ENCODE measurements at regions not wholly inside any gene's neighbourhood (a gene's known extent, or its start where the extent isn't known, plus 50 kb on each side); places are given as distances from the start of the nearest gene placed in this dataset.

DNA sequence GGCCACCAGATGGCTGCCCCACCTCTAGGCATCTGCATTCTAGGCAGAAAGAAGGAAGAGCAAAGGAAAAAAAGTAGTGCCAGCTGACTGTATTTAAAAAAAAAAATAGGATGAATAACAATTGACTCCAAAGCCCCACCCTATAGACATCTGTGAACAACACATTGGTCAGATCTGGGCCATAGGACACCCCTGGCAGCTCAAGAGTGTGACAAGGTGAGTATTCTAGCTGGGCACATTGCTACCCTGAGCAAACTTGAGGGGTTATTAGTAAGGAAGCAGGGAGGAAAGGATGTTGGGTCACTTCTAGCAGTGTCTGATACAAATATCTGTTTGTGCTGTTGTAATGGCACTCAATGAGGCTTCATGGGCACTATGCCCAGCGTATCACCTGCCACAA lies 58.6 kb upstream of the NPAS2 start:
- TF ChIP-seq, protein P1, sequence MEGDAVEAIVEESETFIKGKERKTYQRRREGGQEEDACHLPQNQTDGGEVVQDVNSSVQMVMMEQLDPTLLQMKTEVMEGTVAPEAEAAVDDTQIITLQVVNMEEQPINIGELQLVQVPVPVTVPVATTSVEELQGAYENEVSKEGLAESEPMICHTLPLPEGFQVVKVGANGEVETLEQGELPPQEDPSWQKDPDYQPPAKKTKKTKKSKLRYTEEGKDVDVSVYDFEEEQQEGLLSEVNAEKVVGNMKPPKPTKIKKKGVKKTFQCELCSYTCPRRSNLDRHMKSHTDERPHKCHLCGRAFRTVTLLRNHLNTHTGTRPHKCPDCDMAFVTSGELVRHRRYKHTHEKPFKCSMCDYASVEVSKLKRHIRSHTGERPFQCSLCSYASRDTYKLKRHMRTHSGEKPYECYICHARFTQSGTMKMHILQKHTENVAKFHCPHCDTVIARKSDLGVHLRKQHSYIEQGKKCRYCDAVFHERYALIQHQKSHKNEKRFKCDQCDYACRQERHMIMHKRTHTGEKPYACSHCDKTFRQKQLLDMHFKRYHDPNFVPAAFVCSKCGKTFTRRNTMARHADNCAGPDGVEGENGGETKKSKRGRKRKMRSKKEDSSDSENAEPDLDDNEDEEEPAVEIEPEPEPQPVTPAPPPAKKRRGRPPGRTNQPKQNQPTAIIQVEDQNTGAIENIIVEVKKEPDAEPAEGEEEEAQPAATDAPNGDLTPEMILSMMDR (IDR thresholded peaks at IDR 0.05) = no peak
- H3K9me3 Mint-ChIP-seq (ENCODE audit: low read depth) = no peaks in the 10 kb centered on the region
- H3K4me3 Mint-ChIP-seq (ENCODE audit: unreplicated experiment) = no peak overlapping the region
- H3K4me1 Mint-ChIP-seq (ENCODE audit: low read depth) = peaks cover 27% of the 10 kb centered on the region
- DNase-seq (ENCODE audit: low spot score) = no peak
- no peaks in the 10 kb centered on the region for H3K36me3 Mint-ChIP-seq (ENCODE audit: low read depth)
- no peak overlapping the region for H3K27ac Mint-ChIP-seq (ENCODE audit: unreplicated experiment)
- H3K27me3 Mint-ChIP-seq (ENCODE audit: low read depth) = no peaks in the 10 kb centered on the region

DNA sequence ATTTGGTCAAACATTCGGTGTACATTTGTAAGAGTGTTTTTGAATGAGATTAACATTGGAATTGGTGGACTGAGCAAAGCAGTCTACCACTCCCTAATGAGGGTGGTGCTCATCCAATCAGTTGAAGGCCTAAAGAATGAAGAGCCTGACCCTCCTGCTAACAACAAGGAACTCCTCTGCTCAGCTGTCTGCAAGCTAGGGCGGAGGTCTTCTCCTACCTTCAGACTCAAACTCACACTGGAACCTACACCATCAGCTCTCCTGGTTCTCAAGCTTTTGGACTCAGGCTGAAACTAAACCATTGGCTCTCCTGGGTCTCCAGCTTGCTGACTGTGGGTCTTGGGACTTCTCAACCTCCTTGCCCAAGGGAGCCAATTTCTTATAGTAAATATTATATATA lies 55.5 kb upstream of the NPAS2 start:
- Mint-ChIP-seq H3K9me3 (ENCODE audit: low read depth) (no peaks in the 10 kb centered on the region), H3K4me3 (ENCODE audit: unreplicated experiment) (no peak overlapping the region), H3K36me3 (ENCODE audit: low read depth) (no peaks in the 10 kb centered on the region), H3K27ac (ENCODE audit: unreplicated experiment) (no peak overlapping the region), H3K27me3 (ENCODE audit: low read depth) (no peaks in the 10 kb centered on the region), H3K4me1 (ENCODE audit: low read depth) (peaks cover 22% of the 10 kb centered on the region)
- no peak for DNase-seq (ENCODE audit: low spot score)
- TF ChIP-seq, protein P1 (IDR thresholded peaks at IDR 0.05) = no peak

DNA sequence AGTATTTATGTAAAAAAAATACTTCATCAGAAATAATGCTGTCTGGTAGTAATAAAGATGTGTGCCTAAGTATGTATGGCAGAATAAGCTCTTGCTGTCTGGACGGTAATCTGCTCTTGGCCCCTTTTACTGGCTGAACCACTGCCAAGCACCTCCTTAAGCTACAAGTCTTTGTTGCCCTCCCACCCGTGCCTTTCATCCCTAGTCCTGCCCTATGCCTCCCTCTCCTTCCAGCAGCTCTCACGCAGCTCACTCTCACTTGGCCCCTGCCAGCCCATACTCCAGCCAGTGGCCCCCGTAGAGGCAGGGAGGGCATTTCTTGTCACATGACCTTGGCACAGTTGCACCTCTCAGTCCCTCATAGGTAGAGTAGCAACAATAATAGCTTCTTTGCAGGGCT lies 54.5 kb upstream of the NPAS2 start:
- no peak for DNase-seq (ENCODE audit: low spot score)
- Mint-ChIP-seq H3K27ac (ENCODE audit: unreplicated experiment) (no peak overlapping the region), H3K9me3 (ENCODE audit: low read depth) (no peaks in the 10 kb centered on the region), H3K36me3 (ENCODE audit: low read depth) (no peaks in the 10 kb centered on the region), H3K4me1 (ENCODE audit: low read depth) (peaks cover 22% of the 10 kb centered on the region), H3K27me3 (ENCODE audit: low read depth) (no peaks in the 10 kb centered on the region), H3K4me3 (ENCODE audit: unreplicated experiment) (no peak overlapping the region)
- TF ChIP-seq, protein P1 (IDR thresholded peaks at IDR 0.05) = no peak

DNA sequence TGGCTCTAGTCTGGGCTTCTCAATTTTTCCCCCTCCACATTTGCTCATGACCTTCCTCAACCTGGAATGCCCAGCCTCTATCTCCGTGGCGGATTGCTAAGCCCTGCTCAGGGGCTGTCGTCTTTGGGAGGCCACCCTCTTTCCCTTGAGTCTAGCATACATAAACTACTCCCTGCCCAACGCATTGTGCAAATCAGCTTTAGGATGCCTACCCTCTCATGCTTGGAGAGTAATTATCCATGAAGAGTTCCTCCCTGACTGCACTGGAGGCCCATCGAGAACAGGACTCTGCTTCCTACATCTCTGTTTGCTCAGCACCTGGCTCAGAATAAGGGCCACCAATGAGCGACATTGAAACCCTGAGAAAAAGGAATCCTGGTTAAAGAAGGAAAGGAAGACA lies 53.7 kb upstream of the NPAS2 start:
- Mint-ChIP-seq H3K4me3 (ENCODE audit: unreplicated experiment) (no peak overlapping the region), H3K27ac (ENCODE audit: unreplicated experiment) (no peak overlapping the region), H3K9me3 (ENCODE audit: low read depth) (no peaks in the 10 kb centered on the region), H3K27me3 (ENCODE audit: low read depth) (no peaks in the 10 kb centered on the region), H3K4me1 (ENCODE audit: low read depth) (peaks cover 22% of the 10 kb centered on the region), H3K36me3 (ENCODE audit: low read depth) (no peaks in the 10 kb centered on the region)
- TF ChIP-seq, protein P1 (IDR thresholded peaks at IDR 0.05) = no peak
- DNase-seq (ENCODE audit: low spot score) = no peak

DNA sequence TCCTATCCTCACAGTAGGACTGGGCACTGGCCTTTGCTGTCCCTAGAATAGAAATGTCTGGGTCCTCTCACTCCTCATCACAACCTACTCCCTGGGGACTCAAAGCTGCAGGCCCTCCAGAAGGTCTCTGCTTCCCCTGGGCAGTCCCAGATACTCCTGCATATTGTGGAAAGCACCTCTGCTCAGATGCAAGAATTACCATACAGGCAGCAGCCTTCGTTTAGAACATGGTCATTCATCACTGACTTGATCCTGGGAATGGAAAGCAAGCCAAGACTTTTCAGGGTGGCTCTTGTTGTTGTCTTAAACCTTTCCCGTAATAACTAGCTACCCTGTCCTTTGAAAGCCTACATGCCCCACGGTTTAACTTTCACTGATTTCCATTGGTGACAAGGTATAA lies 53.1 kb upstream of the NPAS2 start:
- Mint-ChIP-seq H3K27ac (ENCODE audit: unreplicated experiment) (peak overlapping the region; percentile 78), H3K4me3 (ENCODE audit: unreplicated experiment) (no peak overlapping the region), H3K4me1 (ENCODE audit: low read depth) (peaks cover 22% of the 10 kb centered on the region), H3K9me3 (ENCODE audit: low read depth) (no peaks in the 10 kb centered on the region), H3K36me3 (ENCODE audit: low read depth) (no peaks in the 10 kb centered on the region), H3K27me3 (ENCODE audit: low read depth) (no peaks in the 10 kb centered on the region)
- TF ChIP-seq, protein P1 (IDR thresholded peaks at IDR 0.05) = no peak
- DNase-seq (ENCODE audit: low spot score) = no peak
